H1 (cell line): ENCODE measurements at regions not wholly inside any gene's neighbourhood (a gene's known extent, or its start where the extent isn't known, plus 50 kb on each side); places are given as distances from the start of the nearest gene placed in this dataset.
A peak's percentile ranks its signal among the peaks of the same experiment; 100 is the strongest.

Source experiments
- CTCF ChIA-PET: fragments of 300-600 bp; sonication (Branson Sonifier 250); formaldehyde crosslinking; loops from one replicate; lab custom pipeline; 2021; ENCODE audit not compliant: partially characterized antibody; lab: Charles Lee
- POLR2A ChIA-PET: fragments of 300-600 bp; sonication (Branson Sonifier 250); formaldehyde crosslinking; loops from one replicate; lab custom pipeline; 2021; ENCODE audit warnings: inconsistent platforms; ENCODE audit not compliant: partially characterized antibody; lab: Charles Lee
- DNase-seq, 2 experiments: peaks; one replicate each; pipeline versions ENCODE4 v3.0.0 to v3.0.0-alpha.2; 2010 to 2022; ENCODE audit warnings: low spot score in 2 of 2, low read depth in 1 of 2, mixed read lengths in 1 of 2
- FAIRE-seq: peaks from 2 replicates; lab custom pipeline; 2011; peaks lifted over from hg19 to GRCh38; lab: Jason Lieb, UNC
- H2AFZ ChIP-seq: 2 replicates; pipeline ENCODE4 v1.8.1; 2012; ENCODE audit warnings: low read length, inconsistent platforms
- H2AK5ac ChIP-seq: 2 replicates; pipeline ENCODE4 v1.6.1; 2013; ENCODE audit warnings: low read depth, low read length
- H2BK120ac ChIP-seq: replicated peaks from 2 replicates; pipeline ENCODE3; 2013; ENCODE audit warnings: low read depth, low read length, inconsistent platforms
- H2BK12ac ChIP-seq: 2 replicates; pipeline ENCODE4 v1.6.1; 2013; ENCODE audit warnings: low read depth, low read length
- H2BK15ac ChIP-seq: 2 replicates; pipeline ENCODE4 v1.6.1; 2013; ENCODE audit warnings: low read length
- H2BK20ac ChIP-seq: 2 replicates; pipeline ENCODE4 v1.6.1; 2013; ENCODE audit warnings: low read length
- H2BK5ac ChIP-seq: 2 replicates; pipeline ENCODE4 v1.6.1; 2013; ENCODE audit warnings: low read depth, low read length
- H3K14ac ChIP-seq: 2 replicates; pipeline ENCODE4 v1.6.1; 2013; ENCODE audit warnings: inconsistent platforms; ENCODE audit not compliant: insufficient read length
- H3K18ac ChIP-seq: 2 replicates; pipeline ENCODE4 v1.6.1; 2013; ENCODE audit warnings: low read length; ENCODE audit errors: extremely low read depth
- H3K23ac ChIP-seq: 2 replicates; pipeline ENCODE4 v1.6.1; 2013; ENCODE audit warnings: inconsistent platforms; ENCODE audit not compliant: insufficient read length
- H3K23me2 ChIP-seq: 2 replicates; pipeline ENCODE4 v1.6.1; 2013; ENCODE audit warnings: low read depth, low read length
- H3K27ac ChIP-seq: 2 replicates; pipeline ENCODE4 v1.6.1; 2011; ENCODE audit warnings: low read depth, low read length, inconsistent platforms
- H3K27me3 ChIP-seq, 4 experiments: replicated peaks in 1 of 4; 1 replicate in 1 of 4; 2 replicates in 3 of 4; pipeline versions ENCODE4 v1.6.1 to v1.8.1; 2011 to 2013; ENCODE audit warnings: low read length in 3 of 4, mild to moderate bottlenecking in 3 of 4, inconsistent platforms in 2 of 4, mixed read lengths in 2 of 4, moderate library complexity in 1 of 4; ENCODE audit not compliant: control insufficient read depth in 3 of 4, insufficient read depth in 3 of 4; ENCODE audit errors: extremely low read depth in 1 of 4
- H3K36me3 ChIP-seq, 4 experiments: 2 replicates each; pipeline versions ENCODE4 v1.6.1 to v1.8.1; 2011 to 2013; ENCODE audit warnings: mild to moderate bottlenecking in 4 of 4, low read length in 3 of 4, moderate library complexity in 2 of 4, control low read depth in 1 of 4, inconsistent platforms in 1 of 4; ENCODE audit not compliant: insufficient read depth in 4 of 4, control insufficient read depth in 2 of 4
- H3K4ac ChIP-seq: replicated peaks from 2 replicates; pipeline ENCODE3; 2013; ENCODE audit warnings: low read length, low read depth, mixed read lengths, inconsistent platforms; ENCODE audit not compliant: insufficient read length
- H3K4me1 ChIP-seq, 4 experiments: replicated peaks in 1 of 4; 1 replicate in 1 of 4; 2 replicates in 3 of 4; pipeline versions ENCODE4 v1.6.1 to v1.8.1; 2011 to 2013; ENCODE audit warnings: low read length in 3 of 4, inconsistent platforms in 2 of 4, mixed read lengths in 1 of 4; ENCODE audit not compliant: insufficient read depth in 4 of 4, control insufficient read depth in 3 of 4
- H3K4me2 ChIP-seq, 2 experiments: 2 replicates each; pipeline versions ENCODE4 v1.6.1 to v1.8.1; 2011 to 2013; ENCODE audit warnings: low read depth in 2 of 2, low read length in 2 of 2, control low read depth in 1 of 2, inconsistent platforms in 1 of 2, mild to moderate bottlenecking in 1 of 2; ENCODE audit not compliant: insufficient read depth in 1 of 2
- H3K4me3 ChIP-seq, 4 experiments: fragments of 200-600, 300-600 bp in 1 of 4; sonication (generic), shearing (Covaris generic), sonication (Bioruptor Twin) in 1 of 4; 2 replicates each; pipeline versions ENCODE4 v1.5.1 to v1.8.1; 2011 to 2016; ENCODE audit warnings: low read length in 4 of 4, low read depth in 3 of 4, control low read depth in 2 of 4, inconsistent platforms in 2 of 4, mild to moderate bottlenecking in 2 of 4, mixed read lengths in 1 of 4, moderate library complexity in 1 of 4; ENCODE audit not compliant: insufficient read depth in 2 of 4; ENCODE audit errors: extremely low read depth in 1 of 4
- H3K56ac ChIP-seq: replicated peaks from 2 replicates; pipeline ENCODE3; 2013; ENCODE audit warnings: low read depth, mild to moderate bottlenecking, mixed read lengths, low read length, inconsistent platforms; ENCODE audit not compliant: insufficient read length
- H3K79me1 ChIP-seq: 2 replicates; pipeline ENCODE4 v1.6.1; 2013; ENCODE audit warnings: low read depth, low read length, control low read depth
- H3K79me2 ChIP-seq, 2 experiments: 2 replicates each; pipeline versions ENCODE4 v1.6.1 to v1.8.1; 2012 to 2013; ENCODE audit warnings: low read length in 2 of 2, mild to moderate bottlenecking in 2 of 2, inconsistent platforms in 1 of 2; ENCODE audit not compliant: insufficient read depth in 2 of 2, control insufficient read depth in 1 of 2
- H3K9ac ChIP-seq, 4 experiments: replicated peaks in 1 of 4; 1 replicate in 1 of 4; 2 replicates in 3 of 4; pipeline versions ENCODE4 v1.6.1 to v1.8.1; 2011 to 2013; ENCODE audit warnings: low read depth in 3 of 4, low read length in 3 of 4, control low read depth in 2 of 4, mild to moderate bottlenecking in 2 of 4, moderate library complexity in 2 of 4, inconsistent platforms in 1 of 4; ENCODE audit errors: extremely low read depth in 1 of 4
- H3K9me3 ChIP-seq, 2 experiments: 2 replicates each; pipeline versions ENCODE4 v1.6.1 to v1.8.1; 2012 to 2013; ENCODE audit warnings: mild to moderate bottlenecking in 2 of 2, moderate library complexity in 2 of 2, control low read depth in 1 of 2, inconsistent platforms in 1 of 2, low read depth in 1 of 2, low read length in 1 of 2, mixed read lengths in 1 of 2; ENCODE audit not compliant: insufficient read depth in 2 of 2
- H4K20me1 ChIP-seq, 2 experiments: replicated peaks in 1 of 2; 2 replicates each; pipeline versions ENCODE3 to v1.8.1; 2011 to 2013; ENCODE audit warnings: inconsistent platforms in 2 of 2, low read length in 2 of 2, mild to moderate bottlenecking in 1 of 2; ENCODE audit not compliant: insufficient read depth in 2 of 2, control insufficient read depth in 1 of 2
- H4K5ac ChIP-seq: 2 replicates; pipeline ENCODE4 v1.6.1; 2013; ENCODE audit warnings: low read length, low read depth, mixed read lengths, inconsistent platforms; ENCODE audit not compliant: insufficient read length
- H4K8ac ChIP-seq: 2 replicates; pipeline ENCODE4 v1.8.0; 2013; ENCODE audit warnings: mild to moderate bottlenecking, moderate library complexity, low read length, inconsistent platforms; ENCODE audit not compliant: insufficient read depth; ENCODE audit errors: extremely low read depth
- H4K91ac ChIP-seq: replicated peaks from 2 replicates; pipeline ENCODE3; 2013; ENCODE audit warnings: low read length, mixed read lengths, inconsistent platforms; ENCODE audit not compliant: insufficient read length
- JUN ChIP-seq: IDR thresholded peaks from 2 replicates; pipeline ENCODE4 v1.6.1; 2011; ENCODE audit warnings: low read depth, mild to moderate bottlenecking, improper control_type of control experiment, low read length
- SP1 ChIP-seq: IDR thresholded peaks from 2 replicates; pipeline ENCODE4 v1.6.1; 2011; ENCODE audit warnings: low read depth, low read length
- TAF7 ChIP-seq: optimal IDR thresholded peaks from 2 replicates; pipeline ENCODE3; 2011; ENCODE audit warnings: low read depth, mild to moderate bottlenecking, inconsistent platforms, low read length, moderate library complexity, borderline replicate concordance
- WGBS, 2 experiments: shearing (Covaris generic) in 1 of 2; methylation state at CpG; one replicate each; pipeline versions ENCODE4 v1.1.6 to v1.1.7; 2013 to 2015; ENCODE audit warnings: low lambda C conversion rate in 2 of 2, mixed read lengths in 2 of 2, inconsistent platforms in 1 of 2, low coverage in 1 of 2, missing lambda C conversion rate in 1 of 2; ENCODE audit not compliant: insufficient replicate concordance in 2 of 2, insufficient coverage in 1 of 2, insufficient read length in 1 of 2; ENCODE audit errors: extremely low coverage in 1 of 2, missing lambda C conversion rate in 1 of 2; 5-methylcytosine and 5-hydroxymethylcytosine counted together

GRCh38 chr19:13633522-13633922 is 127.2 kb upstream of the CACNA1A start:
- Histone ChIP-seq H3K4me1 (peaks cover 0 to 12% (median 2%) of the 10 kb centered on the region in 4 experiments; a peak in 5 of 7 replicates), H4K91ac (no peak overlapping the region), H2BK15ac (no peak overlapping the region), H3K18ac (no peak overlapping the region), H4K5ac (no peak overlapping the region), H4K8ac (no peak overlapping the region), H3K79me1 (no peaks in the 10 kb centered on the region), H3K9ac (no peak overlapping the region), H3K4me3 (no peak overlapping the region), H3K56ac (no peak overlapping the region), H3K36me3 (no peaks in the 10 kb centered on the region), H2BK20ac (no peak overlapping the region), H4K20me1 (no peaks in the 10 kb centered on the region), H2AK5ac (no peak overlapping the region), H3K27ac (no peak overlapping the region), H3K14ac (no peak overlapping the region), H2BK12ac (no peak overlapping the region), H2BK120ac (no peak overlapping the region), H3K79me2 (no peaks in the 10 kb centered on the region), H3K4me2 (0 out of 4 replicates have a peak overlapping the region, but pooled peaks of 1 of the 2 experiments have one; percentile 21), H3K27me3 (no peaks in the 10 kb centered on the region), H3K9me3 (no peaks in the 10 kb centered on the region), H2AFZ (peak overlapping the region; percentile 84), H3K4ac (no peak overlapping the region), H3K23me2 (peaks cover 3% of the 10 kb centered on the region; the same call in 1 of the 2 replicates), H2BK5ac (no peak overlapping the region), H3K23ac (no peak overlapping the region)
- no peak for DNase-seq
- WGBS, 2 experiments = 80% methylated on average over 1 of the region's 1 CpG; no CpG with 5 or more reads in 1 of the 2 experiments
- TF ChIP-seq JUN (no peak), SP1 (no peak), TAF7 (no peak)
- CTCF ChIA-PET = no interaction called here
- POLR2A ChIA-PET = interaction anchor here (0.8 kb wide), 1 partner anchor 27 kb away, joined by 3 read pairs; no protein-coding TSS in a partner anchor
- FAIRE-seq = no peak
